ENCODE measurements at regions not wholly inside any gene's neighbourhood (a gene's known extent, or its start where the extent isn't known, plus 50 kb on each side); places are given as distances from the start of the nearest gene placed in this dataset.

DNA sequence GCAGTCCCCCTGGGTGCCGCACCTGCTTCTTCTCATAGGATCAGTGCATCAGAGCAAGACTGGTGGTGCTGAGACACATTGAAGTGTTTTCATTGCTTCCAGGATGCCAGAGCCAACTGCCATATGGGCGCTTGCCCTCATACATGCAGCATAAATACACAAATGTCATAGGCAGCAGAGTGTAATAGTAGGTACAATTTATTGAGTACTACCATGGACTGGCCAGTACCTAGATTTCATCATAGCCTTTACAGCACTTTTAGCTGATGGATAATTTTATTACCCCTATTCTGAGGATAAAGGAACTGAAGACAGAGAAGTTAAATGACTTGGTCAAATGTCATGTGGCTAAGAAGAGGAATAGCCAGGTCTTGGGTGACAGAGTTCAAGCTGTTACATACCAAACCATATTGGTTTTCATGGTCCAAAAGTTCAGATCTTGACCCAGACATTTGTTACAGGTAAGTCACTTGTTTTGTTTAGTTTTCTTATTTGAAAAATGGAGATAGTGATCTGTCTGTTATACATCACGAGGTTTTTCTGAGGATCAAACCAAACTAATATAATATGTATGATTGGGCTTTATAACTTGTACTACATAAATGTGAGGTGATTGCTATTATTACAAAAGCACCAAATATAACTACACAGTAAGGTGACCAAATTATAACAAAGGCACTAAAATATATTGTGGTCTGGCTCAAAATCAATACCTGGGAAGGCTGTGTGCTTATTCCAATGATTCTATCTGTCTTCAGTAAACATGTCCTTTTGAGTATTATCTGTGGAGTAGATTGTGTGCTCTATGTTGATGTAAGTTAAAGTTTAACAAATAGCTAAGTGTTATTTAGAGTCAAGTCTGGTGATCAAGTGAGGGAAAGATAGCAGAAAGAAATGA is 151.9 kb upstream of the CYRIA start:
- Histone ChIP-seq H3K27ac (no peak overlapping the region), H3K4me1 (replicated peaks) (no peaks in the 10 kb centered on the region), H3K27me3 (replicated peaks; ENCODE audit: insufficient read depth) (no peaks in the 10 kb centered on the region), H3K36me3 (no peaks in the 10 kb centered on the region), H3K9me3 (no peaks in the 10 kb centered on the region), H3K4me3 (no peak overlapping the region)
- 77% methylated on average over 3 of the region's 3 CpGs for WGBS
- TF ChIP-seq, protein P1, sequence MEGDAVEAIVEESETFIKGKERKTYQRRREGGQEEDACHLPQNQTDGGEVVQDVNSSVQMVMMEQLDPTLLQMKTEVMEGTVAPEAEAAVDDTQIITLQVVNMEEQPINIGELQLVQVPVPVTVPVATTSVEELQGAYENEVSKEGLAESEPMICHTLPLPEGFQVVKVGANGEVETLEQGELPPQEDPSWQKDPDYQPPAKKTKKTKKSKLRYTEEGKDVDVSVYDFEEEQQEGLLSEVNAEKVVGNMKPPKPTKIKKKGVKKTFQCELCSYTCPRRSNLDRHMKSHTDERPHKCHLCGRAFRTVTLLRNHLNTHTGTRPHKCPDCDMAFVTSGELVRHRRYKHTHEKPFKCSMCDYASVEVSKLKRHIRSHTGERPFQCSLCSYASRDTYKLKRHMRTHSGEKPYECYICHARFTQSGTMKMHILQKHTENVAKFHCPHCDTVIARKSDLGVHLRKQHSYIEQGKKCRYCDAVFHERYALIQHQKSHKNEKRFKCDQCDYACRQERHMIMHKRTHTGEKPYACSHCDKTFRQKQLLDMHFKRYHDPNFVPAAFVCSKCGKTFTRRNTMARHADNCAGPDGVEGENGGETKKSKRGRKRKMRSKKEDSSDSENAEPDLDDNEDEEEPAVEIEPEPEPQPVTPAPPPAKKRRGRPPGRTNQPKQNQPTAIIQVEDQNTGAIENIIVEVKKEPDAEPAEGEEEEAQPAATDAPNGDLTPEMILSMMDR (IDR thresholded peaks at IDR 0.05): no peak
- TF ChIP-seq POLR2A (IDR thresholded peaks at IDR 0.05): no peak
- no peak for TF ChIP-seq POLR2AphosphoS5 (IDR thresholded peaks at IDR 0.05)
- DNase-seq (ENCODE audit: low spot score): no peak
- intact Hi-C loops (cut with DNase I): no loop called here

GRCh38 chr2:16816522-16816921 is 150.9 kb upstream of the CYRIA start:
- Histone ChIP-seq H3K4me3 (no peak overlapping the region), H3K27ac (no peak overlapping the region), H3K36me3 (no peaks in the 10 kb centered on the region), H3K9me3 (no peaks in the 10 kb centered on the region), H3K4me1 (replicated peaks) (no peaks in the 10 kb centered on the region), H3K27me3 (replicated peaks; ENCODE audit: insufficient read depth) (no peaks in the 10 kb centered on the region)
- TF ChIP-seq, protein P1 (IDR thresholded peaks at IDR 0.05): no peak
- TF ChIP-seq POLR2A (IDR thresholded peaks at IDR 0.05) (no peak), POLR2AphosphoS5 (IDR thresholded peaks at IDR 0.05) (no peak)
- DNase-seq (ENCODE audit: low spot score): no peak
- intact Hi-C loops (cut with DNase I): no loop called here
- 82% methylated on average over 4 of the region's 4 CpGs for WGBS

DNA sequence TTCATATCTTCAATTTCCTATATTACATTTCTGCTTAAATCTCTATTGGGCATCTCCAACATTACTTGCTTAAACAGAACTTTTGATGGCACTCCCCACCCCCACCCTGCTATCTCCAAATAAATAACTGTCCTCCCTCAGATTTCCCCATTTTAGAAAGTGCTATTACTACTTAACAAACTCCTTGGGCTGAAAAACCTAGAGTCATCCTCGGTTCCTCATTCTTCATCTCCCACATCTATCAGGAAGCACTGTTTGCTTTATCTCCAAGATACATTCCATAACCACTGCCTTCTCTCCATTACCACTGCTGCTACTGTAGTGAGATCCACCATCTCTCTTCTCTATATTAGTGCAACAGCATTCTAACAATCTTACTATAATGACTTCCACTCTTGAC is 150.4 kb upstream of the CYRIA start:
- TF ChIP-seq, protein P1 (IDR thresholded peaks at IDR 0.05): no peak
- no peak for TF ChIP-seq POLR2A (IDR thresholded peaks at IDR 0.05)
- no peak for TF ChIP-seq POLR2AphosphoS5 (IDR thresholded peaks at IDR 0.05)
- 59% methylated on average over 1 of the region's 1 CpG for WGBS
- DNase-seq (ENCODE audit: low spot score): no peak

DNA sequence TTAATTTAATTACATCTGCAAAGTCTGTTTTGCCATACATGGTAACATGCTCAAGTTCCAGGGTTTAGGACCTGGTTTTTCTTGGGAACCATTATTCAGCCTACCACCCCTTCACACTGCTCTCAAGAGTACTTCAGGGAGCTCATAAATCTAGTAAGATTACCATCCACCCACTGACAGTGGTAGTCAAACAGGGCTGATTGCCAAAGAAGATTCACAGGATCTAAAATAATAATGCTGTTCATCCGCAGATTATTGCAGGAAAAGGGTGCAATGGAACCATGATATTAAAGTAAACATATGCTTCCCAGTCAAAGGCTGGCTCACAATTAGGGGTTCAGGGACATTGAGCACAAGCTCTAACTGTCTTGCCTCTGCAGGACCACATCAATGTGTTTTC is 148.0 kb upstream of the CYRIA start:
- H3K27ac ChIP-seq: no peak overlapping the region
- 15% methylated on average over 1 of the region's 1 CpG for WGBS
- no peaks in the 10 kb centered on the region for H3K9me3 ChIP-seq
- no peak for DNase-seq (ENCODE audit: low spot score)
- intact Hi-C loops (cut with DNase I): no loop called here
- no peaks in the 10 kb centered on the region for H3K4me1 ChIP-seq (replicated peaks)
- H3K36me3 ChIP-seq: no peaks in the 10 kb centered on the region
- TF ChIP-seq POLR2A (IDR thresholded peaks at IDR 0.05) (no peak), POLR2AphosphoS5 (IDR thresholded peaks at IDR 0.05) (no peak)
- TF ChIP-seq, protein P1 (IDR thresholded peaks at IDR 0.05): no peak
- no peak overlapping the region for H3K4me3 ChIP-seq
- no peaks in the 10 kb centered on the region for H3K27me3 ChIP-seq (replicated peaks; ENCODE audit: insufficient read depth)

More for the DNA sequence above, 150.4 kb upstream of the CYRIA start:
- Histone ChIP-seq H3K27ac (no peak overlapping the region), H3K4me3 (no peak overlapping the region), H3K4me1 (replicated peaks) (no peaks in the 10 kb centered on the region), H3K27me3 (replicated peaks; ENCODE audit: insufficient read depth) (no peaks in the 10 kb centered on the region), H3K9me3 (no peaks in the 10 kb centered on the region), H3K36me3 (no peaks in the 10 kb centered on the region)
- intact Hi-C loops (cut with DNase I): no loop called here

DNA sequence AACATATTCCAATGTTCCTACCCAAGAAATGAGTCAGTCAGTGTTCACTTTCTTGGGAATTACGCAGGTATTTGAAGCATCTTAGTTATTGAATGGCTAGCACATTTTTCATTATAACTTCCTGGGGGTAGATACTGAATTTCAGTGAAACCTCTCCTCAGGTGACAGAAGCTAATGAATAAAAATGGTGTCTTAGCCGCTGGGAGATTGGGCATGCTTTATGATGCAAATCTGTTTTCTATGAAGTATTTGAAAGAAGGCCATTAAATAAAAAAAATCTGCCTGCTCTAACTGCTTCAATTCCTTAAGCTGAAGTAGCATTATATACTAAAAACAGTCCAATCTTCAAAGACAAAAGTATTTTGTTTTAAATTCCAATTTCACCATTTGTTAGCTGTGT is 132.8 kb upstream of the CYRIA start:
- no peaks in the 10 kb centered on the region for H3K9me3 ChIP-seq
- H3K27me3 ChIP-seq (replicated peaks; ENCODE audit: insufficient read depth): no peaks in the 10 kb centered on the region
- TF ChIP-seq, protein P1 (IDR thresholded peaks at IDR 0.05): no peak
- TF ChIP-seq POLR2AphosphoS5 (IDR thresholded peaks at IDR 0.05) (no peak), POLR2A (IDR thresholded peaks at IDR 0.05) (no peak)
- DNase-seq (ENCODE audit: low spot score): no peak
- no peaks in the 10 kb centered on the region for H3K36me3 ChIP-seq
- no peaks in the 10 kb centered on the region for H3K4me1 ChIP-seq (replicated peaks)
- no peak overlapping the region for H3K4me3 ChIP-seq
- 92% methylated on average over 2 of the region's 2 CpGs for WGBS
- H3K27ac ChIP-seq: no peak overlapping the region
- intact Hi-C loops (cut with DNase I): no loop called here

Measured in prostate gland (tissue), 2 donors.